AG08395 (cell line): ENCODE measurements at regions not wholly inside any gene's neighbourhood (a gene's known extent, or its start where the extent isn't known, plus 50 kb on each side); places are given as distances from the start of the nearest gene placed in this dataset.
"Not testable (repeated sequence)": the region's sequence is repeated elsewhere in the genome, so short reads cannot be mapped to it uniquely, and the experiment has no call there.

Experiments
- DNase-seq: peaks from one replicate; pipeline ENCODE4 v3.0.0; 2012; ENCODE audit warnings: mixed read lengths, low spot score

- not testable (repeated sequence) for DNase-seq
Observed at GRCh38 chr15:20473465-20473864, 68.1 kb downstream of the GOLGA6L6 start.

GRCh38 chr15:20472983-20473382, 68.6 kb downstream of the GOLGA6L6 start:
- not testable (repeated sequence) for DNase-seq

GRCh38 chr15:20470810-20471209, 70.8 kb downstream of the GOLGA6L6 start:
- not testable (repeated sequence) for DNase-seq

- DNase-seq: not testable (repeated sequence)
Observed at GRCh38 chr15:20441138-20441537, 100.5 kb downstream of the GOLGA6L6 start.

GRCh38 chr15:20440390-20440789, 101.2 kb downstream of the GOLGA6L6 start:
- not testable (repeated sequence) for DNase-seq

GRCh38 chr15:20439111-20439510, 102.5 kb downstream of the GOLGA6L6 start:
- not testable (repeated sequence) for DNase-seq

- not testable (repeated sequence) for DNase-seq
Observed at GRCh38 chr15:20438255-20438654, 103.3 kb downstream of the GOLGA6L6 start.

GRCh38 chr15:20433468-20433867, 108.1 kb downstream of the GOLGA6L6 start:
- DNase-seq: not testable (repeated sequence)

GRCh38 chr15:20430495-20430894, 111.1 kb downstream of the GOLGA6L6 start:
- not testable (repeated sequence) for DNase-seq

- not testable (repeated sequence) for DNase-seq
Observed at GRCh38 chr15:20420710-20421109, 120.9 kb downstream of the GOLGA6L6 start.

- DNase-seq: not testable (repeated sequence)
Observed at GRCh38 chr15:20416618-20417017, 125.0 kb downstream of the GOLGA6L6 start.

- not testable (repeated sequence) for DNase-seq
Observed at GRCh38 chr15:20409667-20410198, 131.9 kb downstream of the GOLGA6L6 start.

GRCh38 chr15:20409247-20409646, 132.4 kb downstream of the GOLGA6L6 start:
- no peak for DNase-seq

GRCh38 chr15:20407553-20407952, 134.0 kb downstream of the GOLGA6L6 start:
- no peak for DNase-seq

- DNase-seq: not testable (repeated sequence)
Observed at GRCh38 chr15:20404571-20404970, 137.0 kb downstream of the GOLGA6L6 start.

GRCh38 chr15:20402586-20402985, 139.0 kb downstream of the GOLGA6L6 start:
- not testable (repeated sequence) for DNase-seq

GRCh38 chr15:20401058-20401457, 140.5 kb downstream of the GOLGA6L6 start:
- not testable (repeated sequence) for DNase-seq

GRCh38 chr15:20398680-20399079, 142.9 kb downstream of the GOLGA6L6 start:
- not testable (repeated sequence) for DNase-seq

GRCh38 chr15:20388161-20388560, 153.4 kb downstream of the GOLGA6L6 start:
- not testable (repeated sequence) for DNase-seq

- no peak for DNase-seq
Observed at GRCh38 chr15:20386198-20386597, 155.4 kb downstream of the GOLGA6L6 start.

GRCh38 chr15:20380199-20380598, 161.4 kb downstream of the GOLGA6L6 start:
- DNase-seq: not testable (repeated sequence)

- DNase-seq: no peak
Observed at GRCh38 chr15:20376872-20377271, 164.7 kb downstream of the GOLGA6L6 start.

- not testable (repeated sequence) for DNase-seq
Observed at GRCh38 chr15:20372416-20372815, 169.2 kb downstream of the GOLGA6L6 start.

- DNase-seq: no peak
Observed at GRCh38 chr15:20369500-20369899, 172.1 kb downstream of the GOLGA6L6 start.
